ENCODE measurements at regions not wholly inside any gene's neighbourhood (a gene's known extent, or its start where the extent isn't known, plus 50 kb on each side); places are given as distances from the start of the nearest gene placed in this dataset.
A peak's percentile ranks its signal among the peaks of the same experiment; 100 is the strongest.

GRCh38 chr3:23029001-23029400, 174.1 kb upstream of the UBE2E2 start:
- DNase-seq = no peak

- peak in 1 of 3 donors; percentile 0 for DNase-seq
Observed at GRCh38 chr3:23035927-23036640, 167.0 kb upstream of the UBE2E2 start.

GRCh38 chr3:23036728-23037127, 166.4 kb upstream of the UBE2E2 start:
- peak in 1 of 3 donors; percentile 18 for DNase-seq

- DNase-seq = peak in 1 of 3 donors; percentile 17
Observed at GRCh38 chr3:23038471-23038870, 164.7 kb upstream of the UBE2E2 start.

- peak in 1 of 3 donors; percentile 6 for DNase-seq
Observed at GRCh38 chr3:23041918-23042696, 161.0 kb upstream of the UBE2E2 start.

GRCh38 chr3:23044463-23044862, 158.7 kb upstream of the UBE2E2 start:
- DNase-seq = no peak

- no peak for DNase-seq
Observed at GRCh38 chr3:23046536-23046935, 156.6 kb upstream of the UBE2E2 start.

GRCh38 chr3:23051240-23052140, 151.6 kb upstream of the UBE2E2 start:
- peak; percentile 71 to 86 (median 78) for DNase-seq

- DNase-seq = peak; percentile 61 to 84 (median 62)
Observed at GRCh38 chr3:23052208-23052607, 150.9 kb upstream of the UBE2E2 start.

GRCh38 chr3:23052620-23053019, 150.5 kb upstream of the UBE2E2 start:
- DNase-seq = peak in 2 of 3 donors; percentile 18 to 24

GRCh38 chr3:23055733-23056376, 147.3 kb upstream of the UBE2E2 start:
- peak in 2 of 3 donors; percentile 54 to 66 for DNase-seq

- DNase-seq = peak in 1 of 3 donors; percentile 4
Observed at GRCh38 chr3:23062582-23062981, 140.5 kb upstream of the UBE2E2 start.

GRCh38 chr3:23062982-23063381, 140.1 kb upstream of the UBE2E2 start:
- DNase-seq = peak in 1 of 3 donors; percentile 40

- peak; percentile 38 to 47 (median 39) for DNase-seq
Observed at GRCh38 chr3:23067116-23067515, 136.0 kb upstream of the UBE2E2 start.

- DNase-seq = peak; percentile 29 to 53 (median 51)
Observed at GRCh38 chr3:23068016-23068728, 135.0 kb upstream of the UBE2E2 start.

- no peak for DNase-seq
Observed at GRCh38 chr3:23071296-23071695, 131.8 kb upstream of the UBE2E2 start.

- peak; percentile 93 to 96 (median 94) for DNase-seq
Observed at GRCh38 chr3:23071758-23072157, 131.4 kb upstream of the UBE2E2 start.

- peak; percentile 38 to 68 (median 61) for DNase-seq
Observed at GRCh38 chr3:23072693-23073092, 130.4 kb upstream of the UBE2E2 start.

GRCh38 chr3:23073724-23074305, 129.3 kb upstream of the UBE2E2 start:
- peak in 1 of 3 donors; percentile 17 for DNase-seq

GRCh38 chr3:23075496-23075895, 127.6 kb upstream of the UBE2E2 start:
- peak; percentile 32 to 65 (median 59) for DNase-seq

GRCh38 chr3:23076437-23076836, 126.7 kb upstream of the UBE2E2 start:
- no peak for DNase-seq
